Tongue (tissue), 1 donor: ENCODE measurements at regions not wholly inside any gene's neighbourhood (a gene's known extent, or its start where the extent isn't known, plus 50 kb on each side); places are given as distances from the start of the nearest gene placed in this dataset.
A peak's percentile ranks its signal among the peaks of the same experiment; 100 is the strongest.
"Not testable (repeated sequence)": the region's sequence is repeated elsewhere in the genome, so short reads cannot be mapped to it uniquely, and the experiment has no call there.

Source experiments
- DNase-seq: peaks from one replicate; pipeline ENCODE4 v3.0.0-alpha.2; 2015

DNA sequence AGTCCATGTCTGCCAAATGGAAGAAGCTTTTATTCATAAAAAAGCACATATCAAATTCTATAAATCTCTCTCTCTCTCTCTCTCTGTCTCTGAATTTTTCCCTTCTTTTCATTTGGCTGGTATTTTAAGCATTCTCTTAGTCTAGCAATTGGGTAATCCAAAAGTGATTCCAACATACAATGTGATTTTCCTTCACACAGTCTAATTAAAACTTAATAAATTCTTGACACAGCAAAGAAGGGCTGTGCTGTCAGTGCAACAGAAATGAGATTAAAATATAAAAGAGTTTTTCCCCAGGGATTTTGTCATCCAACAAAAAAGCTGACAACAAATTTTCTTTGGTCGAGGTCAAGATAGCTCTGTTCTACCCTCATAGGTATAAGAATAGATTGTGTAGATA lies 216.9 kb downstream of the CENPC start:
- no peak for DNase-seq

DNA sequence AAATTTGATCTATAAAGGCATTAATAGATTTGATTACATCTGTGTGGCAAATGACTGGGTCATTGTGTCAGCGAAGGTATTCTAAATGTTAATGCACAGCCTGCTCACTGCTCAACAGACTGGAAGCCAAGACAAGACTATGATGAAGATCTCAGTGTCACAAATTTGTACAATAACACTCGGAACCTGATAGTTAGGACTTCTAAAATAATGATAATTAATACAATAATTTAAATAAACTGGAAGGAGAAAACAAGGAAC lies 217.4 kb downstream of the CENPC start:
- DNase-seq: no peak

DNA sequence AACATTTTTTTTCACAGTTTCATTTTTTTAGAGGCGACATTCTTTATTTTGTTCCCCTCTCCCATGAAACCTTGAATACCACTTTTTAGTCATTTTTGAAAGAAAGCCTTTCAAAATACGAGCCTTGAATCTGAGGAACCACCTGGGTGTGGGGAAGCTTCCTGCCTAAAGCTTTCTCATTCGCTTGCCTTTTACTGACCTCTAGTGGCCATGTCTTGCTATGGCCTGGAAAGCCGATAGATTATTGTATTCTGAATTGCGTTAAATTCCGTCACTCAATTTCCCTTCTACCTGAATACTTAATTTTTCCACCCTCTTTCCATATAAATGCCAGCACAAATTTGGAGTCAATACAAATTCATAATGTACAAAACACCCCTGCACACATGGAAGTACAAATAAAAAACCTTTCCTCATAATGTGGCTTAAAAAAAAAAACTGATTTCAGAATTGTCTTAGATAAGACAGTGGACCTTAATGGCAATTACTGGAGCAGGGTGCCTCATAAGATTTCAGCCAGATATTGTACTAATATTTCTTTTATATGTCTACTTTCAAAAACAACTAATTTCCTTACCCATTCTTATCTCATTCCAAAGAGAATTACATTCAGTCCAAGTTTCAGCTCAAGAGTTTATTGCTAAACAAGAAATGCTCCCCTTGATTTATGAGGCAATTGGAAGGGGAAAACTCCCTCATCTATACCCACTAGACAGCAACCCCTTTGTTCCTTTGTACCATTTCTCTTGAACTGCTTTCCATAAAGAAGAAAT lies 217.9 kb downstream of the CENPC start:
- DNase-seq: peak; percentile 82

DNA sequence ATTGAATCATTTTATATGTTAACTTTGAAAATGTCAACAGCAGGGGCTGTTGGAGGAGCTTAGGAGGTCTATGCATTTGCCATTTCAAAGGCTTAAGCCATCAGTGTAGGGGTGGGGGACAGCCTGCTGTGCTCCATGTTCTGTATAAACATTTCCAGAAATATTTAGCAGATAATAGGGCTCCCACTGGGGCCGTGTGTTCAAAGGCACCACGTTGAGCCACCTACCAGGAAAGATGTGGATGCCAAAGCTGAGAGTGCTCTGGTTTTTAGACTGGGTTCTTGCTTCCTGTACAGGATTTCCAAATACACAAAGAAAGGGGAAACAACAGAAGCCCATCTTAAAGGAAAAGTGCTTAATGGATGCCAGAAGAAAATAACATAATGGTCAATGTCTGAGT lies 219.5 kb downstream of the CENPC start:
- no peak for DNase-seq

DNA sequence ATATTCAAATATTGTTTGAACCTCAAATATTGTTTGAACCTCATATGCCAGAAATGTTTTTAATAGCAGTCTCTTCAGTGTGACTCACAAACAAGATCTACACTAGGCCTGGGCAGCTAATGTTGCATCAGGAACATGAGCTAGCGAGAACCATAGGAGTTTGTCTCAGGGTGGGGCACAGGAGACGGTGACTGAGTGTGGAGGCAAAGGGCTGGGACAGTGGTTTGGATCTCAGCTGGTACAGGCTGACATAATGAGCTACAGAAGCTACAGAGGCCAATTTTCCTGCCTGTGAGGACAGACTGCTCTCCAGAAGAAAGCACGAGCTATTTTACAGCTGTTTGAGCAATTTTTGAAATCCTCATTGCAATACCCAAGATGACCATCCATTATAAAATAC lies 224.7 kb downstream of the CENPC start:
- no peak for DNase-seq

DNA sequence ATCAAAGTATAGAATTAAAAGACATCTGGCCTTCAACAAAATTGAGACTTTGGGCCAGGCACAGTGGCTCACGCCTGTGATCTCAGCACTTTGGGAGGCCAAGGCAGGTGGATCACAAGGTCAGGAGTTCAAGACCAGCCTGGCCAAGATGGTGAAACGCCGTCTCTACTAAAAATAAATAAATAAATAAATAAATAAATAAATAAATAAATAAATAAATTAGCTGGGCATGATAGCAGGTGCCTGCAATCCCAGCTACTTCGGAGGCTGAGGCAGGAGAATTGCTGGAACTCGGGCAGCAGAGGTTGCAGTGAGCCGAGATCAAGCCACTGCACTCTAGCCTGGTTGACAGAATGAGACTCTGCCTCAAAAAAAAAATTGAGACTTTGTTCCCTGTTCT lies 225.7 kb downstream of the CENPC start:
- not testable (repeated sequence) for DNase-seq

DNA sequence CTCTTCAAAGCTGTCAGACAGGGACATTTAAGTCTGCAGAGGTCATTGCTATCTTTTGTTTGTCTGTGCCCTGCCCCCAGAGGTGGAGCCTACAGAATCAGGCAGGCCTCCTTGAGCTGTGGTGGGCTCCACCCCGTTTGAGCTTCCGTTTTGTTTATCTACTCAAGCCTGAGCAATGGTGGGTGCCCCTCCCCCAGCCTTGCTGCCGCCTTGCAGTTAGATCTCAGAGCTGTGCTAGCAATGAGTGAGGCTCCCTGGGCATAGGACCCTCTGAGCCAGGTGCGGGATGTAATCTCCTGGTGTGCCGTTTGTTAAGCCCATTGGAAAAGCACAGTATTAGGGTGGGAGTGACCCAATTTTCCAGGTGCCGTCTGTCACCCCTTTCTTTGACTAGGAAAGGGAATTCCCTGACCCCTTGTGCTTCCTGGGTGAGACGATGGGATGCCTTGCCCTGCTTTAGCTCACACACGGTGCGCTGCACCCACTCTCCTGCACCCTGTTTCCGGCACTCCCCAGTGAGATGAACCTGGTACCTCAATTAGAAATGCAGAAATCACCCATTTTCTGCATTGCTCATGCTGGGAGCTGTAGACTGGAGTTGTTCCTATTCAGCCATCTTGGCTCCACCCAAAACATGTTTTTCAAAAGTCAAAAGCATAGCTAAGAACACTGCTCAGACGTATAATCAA lies 244.7 kb downstream of the CENPC start:
- DNase-seq: not testable (repeated sequence)

DNA sequence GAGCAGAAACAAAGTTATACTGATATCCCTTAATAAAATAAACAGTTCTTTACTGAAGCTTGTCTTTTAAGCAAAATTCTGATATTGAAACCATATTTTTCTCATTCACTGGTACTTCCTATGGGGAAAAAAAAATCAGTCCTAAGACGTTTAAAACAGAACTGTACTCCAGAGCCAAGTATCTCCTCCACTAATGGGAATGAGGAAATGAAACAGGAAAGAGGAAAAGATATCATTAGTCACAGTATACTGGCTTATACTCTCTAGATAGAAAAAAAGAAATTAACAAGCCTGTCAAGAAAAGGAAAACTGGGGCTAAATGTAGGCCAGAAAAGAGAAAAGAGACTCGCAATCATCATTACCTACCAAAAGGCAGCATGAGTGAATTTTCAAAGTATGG lies 252.7 kb downstream of the CENPC start:
- no peak for DNase-seq

DNA sequence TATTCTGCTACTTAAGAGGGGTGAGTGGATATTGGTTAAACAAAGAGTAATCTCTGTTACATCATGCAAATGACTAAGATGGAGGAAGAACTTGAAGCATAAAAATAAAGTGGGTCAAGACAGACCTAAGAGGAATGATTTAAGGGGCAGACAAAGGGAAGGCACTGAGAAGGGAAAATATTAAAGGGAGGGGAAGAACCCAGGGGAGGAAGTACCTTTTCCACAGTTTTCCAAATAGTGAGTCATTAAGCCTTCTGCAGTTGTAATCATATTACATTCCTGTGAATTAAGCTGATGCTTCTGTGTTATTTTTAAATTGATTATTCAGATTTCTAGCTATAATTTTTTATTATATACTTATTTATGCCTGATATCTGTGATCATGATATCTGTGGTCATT lies 253.3 kb downstream of the CENPC start:
- DNase-seq: no peak

DNA sequence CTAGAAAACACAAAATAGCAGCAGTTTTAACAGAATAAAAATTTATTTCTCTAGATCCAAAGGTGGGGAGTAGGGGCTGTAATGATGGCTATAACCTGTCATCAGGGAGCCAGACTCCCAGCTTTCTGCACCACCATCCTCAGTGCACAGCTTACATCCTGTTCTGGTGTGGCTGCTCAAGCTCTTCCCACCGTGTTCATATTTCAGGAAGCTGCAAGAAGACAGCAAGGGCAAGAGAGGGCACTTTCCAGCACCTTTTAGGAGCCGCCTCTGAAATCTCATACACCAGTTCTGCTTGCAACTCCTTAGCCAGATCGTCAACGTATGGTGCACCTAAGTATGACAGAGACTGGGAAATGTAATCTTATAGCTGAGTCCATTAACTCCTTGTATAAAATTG lies 253.7 kb downstream of the CENPC start:
- no peak for DNase-seq

DNA sequence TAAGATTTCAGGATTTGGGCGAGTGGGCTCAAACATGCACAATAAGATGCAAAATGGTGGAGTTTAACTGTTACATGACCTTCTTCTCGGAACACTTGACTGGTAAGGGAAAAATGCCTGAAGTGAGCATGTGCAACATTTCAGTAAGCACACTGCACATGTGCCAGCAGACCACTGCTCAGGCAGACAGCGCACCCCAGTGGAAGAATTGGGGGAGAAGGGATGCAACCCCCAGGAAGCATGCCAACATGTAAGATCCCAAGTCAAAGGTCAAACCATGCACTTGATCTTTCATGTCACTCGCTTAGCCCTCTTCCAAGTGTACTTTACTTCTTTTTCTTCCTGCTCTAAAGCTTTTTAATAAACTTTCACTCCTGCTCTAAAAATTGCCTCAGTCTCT lies 256.3 kb downstream of the CENPC start:
- peak; percentile 8 for DNase-seq

DNA sequence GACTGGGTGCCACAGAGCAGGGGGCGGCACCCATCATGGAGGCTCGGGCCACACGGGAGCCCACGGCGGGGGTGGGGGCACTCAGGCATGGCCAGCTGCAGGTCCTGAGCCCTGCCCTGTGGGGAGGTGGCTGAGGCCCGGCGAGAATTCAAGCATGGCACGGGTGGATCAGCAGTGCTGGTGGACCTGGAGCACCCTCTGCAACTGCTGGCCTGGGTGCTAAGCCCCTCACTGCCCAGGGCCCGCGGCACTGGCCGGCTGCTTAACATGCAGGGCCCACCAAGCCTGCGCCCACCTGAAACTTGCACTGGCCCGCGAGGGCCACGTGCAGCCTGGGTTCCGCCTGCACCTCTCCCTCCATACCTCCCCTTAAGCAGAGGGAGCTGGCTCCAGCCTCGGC lies 258.6 kb downstream of the CENPC start:
- no peak for DNase-seq

DNA sequence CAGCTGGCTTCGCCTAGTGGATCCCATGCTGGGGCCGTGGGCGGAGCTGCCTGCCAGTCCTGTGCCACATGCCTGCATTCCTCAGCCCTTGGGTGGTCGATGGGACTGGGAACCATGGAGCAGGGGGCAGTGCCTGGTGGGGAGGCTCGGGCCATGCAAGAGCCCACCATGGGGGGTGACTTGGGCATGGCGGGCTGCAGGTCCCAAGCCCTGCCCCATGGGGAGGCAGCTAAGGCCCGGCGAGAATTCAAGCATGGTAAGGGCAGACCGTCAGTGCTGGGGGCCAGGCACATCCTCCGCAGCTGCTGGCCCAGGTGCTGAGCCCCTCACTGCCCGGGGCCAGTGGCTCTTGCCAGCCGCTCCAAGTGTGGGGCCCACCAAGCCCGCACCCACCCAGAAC lies 262.6 kb downstream of the CENPC start:
- no peak for DNase-seq

DNA sequence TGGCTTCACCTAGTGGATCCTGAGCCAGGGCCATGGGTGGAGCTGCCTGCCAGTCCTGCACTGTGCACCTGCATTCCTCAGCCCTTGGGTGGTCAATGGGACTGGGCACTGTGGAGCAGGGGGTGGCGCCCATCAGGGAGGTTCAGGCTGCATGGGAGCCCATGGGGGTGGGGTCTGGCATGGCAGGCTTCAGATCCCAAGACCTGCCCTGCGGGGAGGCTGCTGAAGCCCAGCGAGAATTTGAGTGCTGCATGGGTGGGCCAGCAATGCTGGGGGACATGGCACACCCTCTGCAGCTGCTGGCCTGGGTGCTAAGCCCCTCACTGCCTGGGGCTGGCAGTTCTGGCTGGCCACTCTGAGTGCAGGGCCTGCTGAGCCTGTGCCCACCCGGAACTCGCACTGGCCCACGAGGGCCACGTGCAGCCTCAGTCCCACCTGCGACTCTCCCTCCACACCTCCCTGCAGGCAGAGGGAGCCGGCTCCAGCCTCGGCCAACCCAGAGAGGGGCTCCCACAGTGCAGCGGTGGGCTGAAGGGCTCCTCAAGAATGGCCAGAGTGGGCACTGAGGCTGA lies 270.0 kb downstream of the CENPC start:
- no peak for DNase-seq

DNA sequence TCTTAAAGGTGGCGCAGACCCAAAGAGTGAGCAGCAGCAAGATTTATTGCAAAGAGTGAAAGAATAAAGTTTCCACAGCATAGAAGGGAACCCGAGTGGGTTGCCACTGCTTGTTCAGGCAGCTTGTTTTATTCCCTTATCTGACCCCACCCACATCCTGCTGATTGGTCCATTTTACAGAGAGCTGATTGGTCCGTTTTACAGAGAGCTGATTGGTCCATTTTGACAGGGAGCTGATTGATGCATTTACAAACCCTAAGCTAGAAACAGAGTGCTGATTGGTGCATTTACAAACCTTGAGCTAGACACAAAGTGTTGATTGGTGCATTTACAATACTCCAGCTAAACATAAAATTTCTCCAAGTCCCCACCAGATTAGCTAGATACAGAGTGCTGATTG lies 270.6 kb downstream of the CENPC start:
- not testable (repeated sequence) for DNase-seq

DNA sequence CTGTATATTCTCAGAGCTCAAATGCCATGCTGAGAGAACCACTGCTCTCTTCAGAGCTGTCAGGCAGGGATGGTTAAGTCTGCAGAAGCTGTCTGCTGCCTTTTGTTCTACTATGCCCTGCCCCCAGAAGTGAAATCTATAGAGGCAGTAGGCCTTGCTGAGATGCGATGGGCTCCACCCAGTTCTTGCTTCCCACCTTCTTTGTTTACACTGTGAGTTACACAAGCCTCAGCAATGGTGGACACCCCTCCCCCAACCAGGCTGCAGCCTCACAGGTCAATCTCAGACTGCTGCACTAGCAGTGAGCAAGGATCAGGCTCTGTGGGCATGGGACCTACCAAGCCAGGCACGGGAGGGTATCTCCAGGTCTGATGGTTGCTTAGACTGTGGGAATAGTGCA lies 271.6 kb downstream of the CENPC start:
- DNase-seq: no peak

DNA sequence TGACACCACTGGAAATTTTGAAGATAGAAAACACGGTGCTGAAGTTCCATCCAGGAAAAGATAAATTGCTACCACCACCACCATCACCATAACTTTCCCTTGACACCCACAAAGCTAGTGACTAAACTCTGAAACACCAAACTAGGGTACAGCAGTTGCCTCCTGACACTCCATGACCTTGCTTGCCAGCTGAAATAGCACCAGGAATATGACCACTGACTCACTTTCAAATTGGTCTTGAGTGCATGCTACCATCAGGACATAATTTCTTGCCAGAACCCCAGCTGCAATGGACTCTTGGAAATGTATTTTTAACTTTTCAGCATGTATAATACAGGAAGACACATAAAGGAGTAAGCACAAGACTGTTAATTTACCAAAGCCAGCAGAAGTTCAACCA lies 283.3 kb downstream of the CENPC start:
- DNase-seq: no peak

DNA sequence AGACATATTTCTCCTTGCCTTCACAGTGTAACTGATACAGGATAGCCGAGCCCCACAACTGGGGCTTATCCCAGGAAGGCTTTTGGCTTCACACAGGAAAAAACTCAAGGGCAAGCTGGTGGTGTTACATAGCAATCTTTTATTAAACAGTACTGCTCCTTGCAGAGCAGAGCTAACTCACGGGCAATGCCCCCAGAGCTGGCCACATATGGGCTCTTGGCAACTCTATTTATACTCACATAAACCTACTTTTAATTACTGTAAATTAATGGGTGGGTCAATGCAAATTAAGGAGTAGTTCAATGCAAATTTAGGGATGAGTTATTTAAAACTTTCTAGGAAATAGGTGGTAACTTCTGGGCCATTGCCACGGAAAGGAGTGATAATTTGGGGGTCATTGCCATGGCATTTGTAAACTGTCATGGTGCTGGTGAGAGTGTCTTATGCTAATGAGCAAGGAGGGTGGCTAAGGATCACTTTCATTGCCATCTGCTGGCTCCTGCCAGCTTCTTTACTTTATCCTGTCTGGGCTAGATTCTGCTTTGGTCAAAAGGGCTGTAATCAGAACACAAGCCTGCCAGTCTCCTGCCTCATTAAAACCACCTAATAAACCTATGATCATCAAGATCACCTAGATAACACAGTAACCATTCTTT lies 288.8 kb downstream of the CENPC start:
- DNase-seq: no peak

DNA sequence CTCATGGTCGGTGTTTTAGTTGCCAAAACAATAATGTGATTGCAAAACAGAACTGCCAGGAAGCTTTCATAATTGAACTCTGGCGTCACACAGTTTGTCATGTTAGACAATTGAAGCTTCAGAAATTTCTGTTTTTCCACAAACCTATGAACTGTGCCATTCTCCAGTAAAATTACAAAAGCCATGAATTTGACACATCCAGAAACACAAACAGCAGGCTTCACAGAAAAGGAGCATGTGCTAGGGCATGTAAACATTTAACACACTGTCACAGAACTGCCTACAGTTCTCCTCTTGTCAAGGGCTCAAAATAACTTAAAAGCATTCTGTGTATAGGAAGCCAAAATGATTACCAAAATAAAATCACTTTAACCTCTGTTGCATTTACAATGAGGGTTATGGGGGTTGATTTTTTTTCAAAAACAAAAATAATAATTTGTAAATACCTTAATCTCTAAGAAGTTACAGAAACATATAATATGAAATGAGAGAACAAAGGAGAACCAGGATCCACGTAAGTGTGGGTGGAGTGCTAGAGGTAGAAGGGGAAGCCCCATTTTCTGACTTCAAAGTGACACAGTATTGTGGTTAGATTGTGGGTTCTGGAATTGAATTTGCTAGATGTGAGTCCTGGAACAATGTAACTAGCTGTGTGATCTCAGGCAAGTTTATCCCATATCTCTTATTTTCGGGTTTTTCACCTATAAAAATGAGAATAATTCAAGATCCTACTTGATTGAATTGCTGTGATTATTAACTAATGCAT lies 295.0 kb downstream of the CENPC start:
- no peak for DNase-seq

DNA sequence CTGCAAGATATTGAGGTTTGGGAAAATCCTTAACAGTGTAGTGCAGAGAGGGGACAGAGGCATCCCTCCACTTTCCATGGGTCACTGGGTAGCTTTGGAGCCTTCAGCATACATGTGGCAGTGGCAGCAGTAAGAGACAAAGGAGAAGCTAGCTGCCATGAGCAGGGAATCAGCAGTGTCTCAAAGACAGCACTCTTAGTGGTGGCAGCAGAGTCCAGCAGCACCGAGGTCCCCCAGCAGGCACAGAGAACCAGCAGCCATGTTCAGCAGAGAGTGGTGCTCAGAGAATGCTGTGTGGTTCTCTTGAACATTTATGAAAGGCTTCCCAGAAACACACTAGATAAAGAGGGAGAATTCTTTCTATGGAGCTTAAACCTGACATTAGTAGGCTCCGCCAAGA lies 308.5 kb downstream of the CENPC start:
- DNase-seq: no peak

DNA sequence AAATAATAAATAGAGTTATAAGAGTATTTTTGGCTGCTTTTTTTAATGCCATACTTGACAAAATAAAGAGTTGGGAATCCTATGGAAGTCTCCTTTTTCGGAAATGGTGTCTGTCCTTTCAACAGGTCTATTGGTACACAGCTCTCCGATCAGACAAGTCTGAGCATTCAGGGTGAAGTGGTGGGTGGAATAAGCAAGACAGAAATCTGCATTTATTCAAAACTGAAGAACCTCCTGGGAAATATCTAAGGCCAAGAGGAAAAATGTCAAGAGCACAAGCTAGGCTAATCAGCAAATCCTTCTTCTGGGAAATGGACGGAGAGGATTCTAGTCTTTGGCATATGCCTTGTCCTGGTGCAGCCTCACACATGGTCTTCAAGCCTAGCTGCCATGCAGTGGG lies 309.0 kb downstream of the CENPC start:
- no peak for DNase-seq

DNA sequence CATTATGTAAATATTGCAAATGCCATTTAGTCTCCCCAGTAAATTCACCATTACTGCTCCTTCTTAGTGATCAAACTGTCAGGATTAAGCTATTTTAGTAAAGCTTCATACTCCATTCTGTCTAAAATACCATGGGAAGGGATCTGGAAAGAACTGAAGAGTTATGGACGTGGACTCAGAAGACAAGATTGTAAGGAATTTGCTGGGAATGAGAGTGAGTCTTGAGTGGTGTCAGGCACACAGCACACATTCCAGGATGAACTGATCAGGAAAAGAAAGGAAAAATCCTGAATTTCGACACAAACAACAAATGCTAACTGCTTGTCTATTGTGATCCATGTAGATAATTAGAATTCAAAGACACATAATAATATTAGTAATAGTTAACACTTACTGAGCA lies 311.0 kb downstream of the CENPC start:
- DNase-seq: no peak

DNA sequence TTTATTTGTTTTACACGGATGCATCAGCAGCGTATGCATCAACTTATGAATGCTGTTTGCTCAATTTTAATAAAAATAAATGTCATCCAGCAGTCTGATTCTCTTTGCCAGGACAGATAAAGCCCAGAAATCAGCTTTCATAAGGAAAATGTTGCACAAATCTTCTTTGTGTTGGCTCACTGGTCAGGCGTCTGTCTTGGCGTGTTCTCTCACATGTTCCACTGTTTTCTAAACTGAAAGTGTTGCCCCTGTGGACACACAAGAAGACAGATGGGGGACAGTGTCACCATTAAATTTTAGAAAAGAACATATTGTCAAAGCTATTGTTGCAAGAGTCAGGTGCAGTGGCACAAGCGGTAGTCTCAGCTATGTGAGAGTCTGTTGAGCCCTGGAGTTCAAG lies 316.2 kb downstream of the CENPC start:
- no peak for DNase-seq
